H1 (cell line): ENCODE measurements at regions not wholly inside any gene's neighbourhood (a gene's known extent, or its start where the extent isn't known, plus 50 kb on each side); places are given as distances from the start of the nearest gene placed in this dataset.

Source experiments
- ASH2L ChIP-seq: fragments of 200-600, 300-600 bp; sonication (generic); IDR thresholded peaks from one replicate; pipeline ENCODE4 v1.7.1; 2017; ENCODE audit warnings: low read length
- BACH1 ChIP-seq: IDR thresholded peaks from 2 replicates; pipeline ENCODE4 v1.6.1; 2012; ENCODE audit warnings: low read length, improper control_type of control experiment
- KDM5A ChIP-seq: fragments of 200-600 bp; IDR thresholded peaks from 2 replicates; pipeline ENCODE4 v1.7.1; 2012; ENCODE audit warnings: mild to moderate bottlenecking, low read length, inconsistent platforms, mixed read lengths
- PHF8 ChIP-seq: fragments of 200-600 bp; sonication (generic); conservative IDR thresholded peaks from 2 replicates; pipeline ENCODE4 v1.7.1; 2012; ENCODE audit warnings: low read depth, mild to moderate bottlenecking, inconsistent platforms, low read length, moderate library complexity
- POLR2A ChIP-seq, 2 experiments: IDR thresholded peaks; 1 replicate in 1 of 2; 2 replicates in 1 of 2; pipeline ENCODE4 v1.6.1; 2011; ENCODE audit warnings: low read depth in 2 of 2, low read length in 2 of 2, mild to moderate bottlenecking in 2 of 2; ENCODE audit errors: control extremely low read depth in 1 of 2
- RNF2 ChIP-seq: fragments of 200-900, 300-1000 bp; sonication (generic); IDR thresholded peaks from 2 replicates; pipeline ENCODE4 v1.7.1; 2016; ENCODE audit warnings: borderline replicate concordance, low read depth, mild to moderate bottlenecking, antibody characterized with exemption, low read length; ENCODE audit not compliant: poor library complexity, severe bottlenecking; ENCODE audit errors: missing control alignments

DNA sequence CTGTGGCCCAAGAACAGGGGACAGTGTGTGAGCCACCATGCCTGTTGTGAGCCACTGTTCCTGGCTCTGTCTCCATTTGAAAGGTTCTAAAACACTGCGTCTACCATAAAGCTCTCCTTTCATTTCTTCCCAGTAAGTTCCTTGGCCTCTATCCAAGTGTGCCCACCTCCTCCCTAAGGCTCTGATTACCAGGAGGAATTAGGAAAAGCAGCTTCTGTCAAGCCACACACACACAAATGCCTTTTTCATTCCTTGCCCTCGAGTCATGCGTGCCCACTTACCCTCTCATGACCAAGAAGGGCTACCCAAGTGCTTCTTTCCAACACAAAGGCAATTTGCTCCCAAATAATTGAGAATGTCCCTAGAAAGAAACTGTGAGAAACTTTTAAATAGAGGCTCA lies 70.8 kb upstream of the PARD3 start (continued):
- TF ChIP-seq BACH1 (no peak), ASH2L (no peak), KDM5A (no peak), PHF8 (no peak), RNF2 (no peak), POLR2A (IDR thresholded peaks at IDR 0.05; ENCODE audit: control extremely low read depth in 1 of 2, low read depth in 2 of 2, low read length in 2 of 2) (no peak)
